GM12878 (cell line): ENCODE measurements at regions not wholly inside any gene's neighbourhood (a gene's known extent, or its start where the extent isn't known, plus 50 kb on each side); places are given as distances from the start of the nearest gene placed in this dataset.

ENCODE experiments used
- ATF3 ChIP-seq: IDR thresholded peaks from 2 replicates; pipeline ENCODE4 v1.6.1; 2011; ENCODE audit warnings: low read depth, mild to moderate bottlenecking, low read length, moderate library complexity, borderline replicate concordance; ENCODE audit errors: extremely low read depth
- CREM ChIP-seq: IDR thresholded peaks from 2 replicates; pipeline ENCODE4 v1.6.1; 2014; ENCODE audit warnings: antibody characterized with exemption, low read depth
- EP300 ChIP-seq, 2 experiments: fragments of 150-350 bp in 1 of 2; IDR thresholded peaks; 2 replicates each; pipeline ENCODE4 v1.6.1; 2011 to 2012; ENCODE audit warnings: low read depth in 2 of 2, low read length in 2 of 2, borderline replicate concordance in 1 of 2, improper control_type of control experiment in 1 of 2, inconsistent platforms in 1 of 2; ENCODE audit not compliant: control insufficient read depth in 1 of 2
- ETV6 ChIP-seq, 2 experiments: fragments of 450-650 bp in 1 of 2; IDR thresholded peaks in 1 of 2; conservative IDR thresholded peaks in 1 of 2; 2 replicates each; pipeline ENCODE4 v1.6.1; 2014; ENCODE audit warnings: antibody characterized with exemption in 1 of 2, borderline replicate concordance in 1 of 2, low read depth in 1 of 2, mild to moderate bottlenecking in 1 of 2, moderate library complexity in 1 of 2
- FOS ChIP-seq: IDR thresholded peaks from 3 replicates; pipeline ENCODE4 v1.6.1; 2011; ENCODE audit warnings: borderline replicate concordance; ENCODE audit not compliant: insufficient read length; ENCODE audit errors: extremely low read depth
- NR2C2 ChIP-seq: IDR thresholded peaks from 2 replicates; pipeline ENCODE4 v1.6.1; 2011; ENCODE audit warnings: borderline replicate concordance, low read depth; ENCODE audit not compliant: control insufficient read depth, insufficient read length
- RUNX3 ChIP-seq: IDR thresholded peaks from 2 replicates; pipeline ENCODE4 v1.6.1; 2012; ENCODE audit warnings: low read length, inconsistent platforms
- SMAD5 ChIP-seq: IDR thresholded peaks from 2 replicates; pipeline ENCODE4 v1.6.1; 2016; ENCODE audit warnings: antibody characterized with exemption, low read depth
- SP1 ChIP-seq: IDR thresholded peaks from one replicate; pipeline ENCODE4 v1.6.1; 2011; ENCODE audit warnings: low read depth, low read length
- TF ChIP-seq, protein P1 (sequence below), 3 experiments: IDR thresholded peaks in 2 of 3; conservative IDR thresholded peaks in 1 of 3; 2 replicates each; pipeline ENCODE4 v1.5.1; 2011; ENCODE audit warnings: low read depth in 3 of 3, low read length in 3 of 3, mild to moderate bottlenecking in 3 of 3, control low read depth in 2 of 3, moderate library complexity in 2 of 3, inconsistent platforms in 1 of 3, mixed read lengths in 1 of 3; ENCODE audit not compliant: control insufficient read depth in 2 of 3, insufficient read depth in 1 of 3; ENCODE audit errors: extremely low read depth in 1 of 3

DNA sequence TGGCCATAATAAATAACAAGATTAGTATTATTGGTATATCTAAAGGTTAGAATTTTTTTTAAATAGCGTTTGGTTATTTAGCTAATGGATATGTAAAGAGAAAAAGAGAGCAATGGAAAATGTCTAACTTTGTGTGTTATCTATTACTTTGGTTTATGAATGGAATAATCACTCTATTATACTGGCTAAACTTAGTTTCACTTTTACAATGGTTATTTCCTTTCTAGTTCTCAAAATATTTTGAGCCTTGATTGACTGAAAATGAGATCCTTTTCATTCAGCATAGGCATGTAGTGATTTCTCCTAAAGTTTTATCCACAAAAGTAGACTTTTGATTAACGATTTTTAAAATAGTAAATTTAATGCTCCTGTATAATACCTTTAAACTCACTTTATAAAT is 51.6 kb upstream of the MLIP start:
- no peak for TF ChIP-seq RUNX3
- no peak for TF ChIP-seq NR2C2
- TF ChIP-seq, protein P1, sequence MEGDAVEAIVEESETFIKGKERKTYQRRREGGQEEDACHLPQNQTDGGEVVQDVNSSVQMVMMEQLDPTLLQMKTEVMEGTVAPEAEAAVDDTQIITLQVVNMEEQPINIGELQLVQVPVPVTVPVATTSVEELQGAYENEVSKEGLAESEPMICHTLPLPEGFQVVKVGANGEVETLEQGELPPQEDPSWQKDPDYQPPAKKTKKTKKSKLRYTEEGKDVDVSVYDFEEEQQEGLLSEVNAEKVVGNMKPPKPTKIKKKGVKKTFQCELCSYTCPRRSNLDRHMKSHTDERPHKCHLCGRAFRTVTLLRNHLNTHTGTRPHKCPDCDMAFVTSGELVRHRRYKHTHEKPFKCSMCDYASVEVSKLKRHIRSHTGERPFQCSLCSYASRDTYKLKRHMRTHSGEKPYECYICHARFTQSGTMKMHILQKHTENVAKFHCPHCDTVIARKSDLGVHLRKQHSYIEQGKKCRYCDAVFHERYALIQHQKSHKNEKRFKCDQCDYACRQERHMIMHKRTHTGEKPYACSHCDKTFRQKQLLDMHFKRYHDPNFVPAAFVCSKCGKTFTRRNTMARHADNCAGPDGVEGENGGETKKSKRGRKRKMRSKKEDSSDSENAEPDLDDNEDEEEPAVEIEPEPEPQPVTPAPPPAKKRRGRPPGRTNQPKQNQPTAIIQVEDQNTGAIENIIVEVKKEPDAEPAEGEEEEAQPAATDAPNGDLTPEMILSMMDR (IDR thresholded peaks at IDR 0.05 in 2 of 3, conservative IDR thresholded peaks at IDR 0.05 in 1 of 3; ENCODE audit: control insufficient read depth in 2 of 3, extremely low read depth in 1 of 3, insufficient read depth in 1 of 3, low read depth in 3 of 3, low read length in 3 of 3): no peak
- no peak for TF ChIP-seq ETV6 (conservative IDR thresholded peaks at IDR 0.05 in 1 of 2, IDR thresholded peaks at IDR 0.05 in 1 of 2; ENCODE audit: borderline replicate concordance in 1 of 2, low read depth in 1 of 2)
- no peak for TF ChIP-seq EP300 (IDR thresholded peaks at IDR 0.05; ENCODE audit: borderline replicate concordance in 1 of 2, control insufficient read depth in 1 of 2, low read depth in 2 of 2, low read length in 2 of 2)
- TF ChIP-seq FOS: no peak
- TF ChIP-seq ATF3: no peak
- no peak for TF ChIP-seq SP1
- TF ChIP-seq SMAD5: no peak
- TF ChIP-seq CREM: no peak
